H1 (cell line): ENCODE measurements at regions not wholly inside any gene's neighbourhood (a gene's known extent, or its start where the extent isn't known, plus 50 kb on each side); places are given as distances from the start of the nearest gene placed in this dataset.

Source experiments
- CTCF ChIA-PET: fragments of 300-600 bp; sonication (Branson Sonifier 250); formaldehyde crosslinking; loops from one replicate; lab custom pipeline; 2021; ENCODE audit not compliant: partially characterized antibody; lab: Charles Lee
- POLR2A ChIA-PET: fragments of 300-600 bp; sonication (Branson Sonifier 250); formaldehyde crosslinking; loops from one replicate; lab custom pipeline; 2021; ENCODE audit warnings: inconsistent platforms; ENCODE audit not compliant: partially characterized antibody; lab: Charles Lee
- DNase-seq, 2 experiments: peaks; one replicate each; pipeline versions ENCODE4 v3.0.0 to v3.0.0-alpha.2; 2010 to 2022; ENCODE audit warnings: low spot score in 2 of 2, low read depth in 1 of 2, mixed read lengths in 1 of 2
- FAIRE-seq: peaks from 2 replicates; lab custom pipeline; 2011; peaks lifted over from hg19 to GRCh38; lab: Jason Lieb, UNC
- H2AFZ ChIP-seq: 2 replicates; pipeline ENCODE4 v1.8.1; 2012; ENCODE audit warnings: low read length, inconsistent platforms
- H2AK5ac ChIP-seq: 2 replicates; pipeline ENCODE4 v1.6.1; 2013; ENCODE audit warnings: low read depth, low read length
- H2BK120ac ChIP-seq: replicated peaks from 2 replicates; pipeline ENCODE3; 2013; ENCODE audit warnings: low read depth, low read length, inconsistent platforms
- H2BK12ac ChIP-seq: 2 replicates; pipeline ENCODE4 v1.6.1; 2013; ENCODE audit warnings: low read depth, low read length
- H2BK15ac ChIP-seq: 2 replicates; pipeline ENCODE4 v1.6.1; 2013; ENCODE audit warnings: low read length
- H2BK20ac ChIP-seq: 2 replicates; pipeline ENCODE4 v1.6.1; 2013; ENCODE audit warnings: low read length
- H2BK5ac ChIP-seq: 2 replicates; pipeline ENCODE4 v1.6.1; 2013; ENCODE audit warnings: low read depth, low read length
- H3K14ac ChIP-seq: 2 replicates; pipeline ENCODE4 v1.6.1; 2013; ENCODE audit warnings: inconsistent platforms; ENCODE audit not compliant: insufficient read length
- H3K18ac ChIP-seq: 2 replicates; pipeline ENCODE4 v1.6.1; 2013; ENCODE audit warnings: low read length; ENCODE audit errors: extremely low read depth
- H3K23ac ChIP-seq: 2 replicates; pipeline ENCODE4 v1.6.1; 2013; ENCODE audit warnings: inconsistent platforms; ENCODE audit not compliant: insufficient read length
- H3K23me2 ChIP-seq: 2 replicates; pipeline ENCODE4 v1.6.1; 2013; ENCODE audit warnings: low read depth, low read length
- H3K27ac ChIP-seq: 2 replicates; pipeline ENCODE4 v1.6.1; 2011; ENCODE audit warnings: low read depth, low read length, inconsistent platforms
- H3K27me3 ChIP-seq, 4 experiments: replicated peaks in 1 of 4; 1 replicate in 1 of 4; 2 replicates in 3 of 4; pipeline versions ENCODE4 v1.6.1 to v1.8.1; 2011 to 2013; ENCODE audit warnings: low read length in 3 of 4, mild to moderate bottlenecking in 3 of 4, inconsistent platforms in 2 of 4, mixed read lengths in 2 of 4, moderate library complexity in 1 of 4; ENCODE audit not compliant: control insufficient read depth in 3 of 4, insufficient read depth in 3 of 4; ENCODE audit errors: extremely low read depth in 1 of 4
- H3K36me3 ChIP-seq, 4 experiments: 2 replicates each; pipeline versions ENCODE4 v1.6.1 to v1.8.1; 2011 to 2013; ENCODE audit warnings: mild to moderate bottlenecking in 4 of 4, low read length in 3 of 4, moderate library complexity in 2 of 4, control low read depth in 1 of 4, inconsistent platforms in 1 of 4; ENCODE audit not compliant: insufficient read depth in 4 of 4, control insufficient read depth in 2 of 4
- H3K4ac ChIP-seq: replicated peaks from 2 replicates; pipeline ENCODE3; 2013; ENCODE audit warnings: low read length, low read depth, mixed read lengths, inconsistent platforms; ENCODE audit not compliant: insufficient read length
- H3K4me1 ChIP-seq, 4 experiments: replicated peaks in 1 of 4; 1 replicate in 1 of 4; 2 replicates in 3 of 4; pipeline versions ENCODE4 v1.6.1 to v1.8.1; 2011 to 2013; ENCODE audit warnings: low read length in 3 of 4, inconsistent platforms in 2 of 4, mixed read lengths in 1 of 4; ENCODE audit not compliant: insufficient read depth in 4 of 4, control insufficient read depth in 3 of 4
- H3K4me2 ChIP-seq, 2 experiments: 2 replicates each; pipeline versions ENCODE4 v1.6.1 to v1.8.1; 2011 to 2013; ENCODE audit warnings: low read depth in 2 of 2, low read length in 2 of 2, control low read depth in 1 of 2, inconsistent platforms in 1 of 2, mild to moderate bottlenecking in 1 of 2; ENCODE audit not compliant: insufficient read depth in 1 of 2
- H3K4me3 ChIP-seq, 4 experiments: fragments of 200-600, 300-600 bp in 1 of 4; sonication (generic), shearing (Covaris generic), sonication (Bioruptor Twin) in 1 of 4; 2 replicates each; pipeline versions ENCODE4 v1.5.1 to v1.8.1; 2011 to 2016; ENCODE audit warnings: low read length in 4 of 4, low read depth in 3 of 4, control low read depth in 2 of 4, inconsistent platforms in 2 of 4, mild to moderate bottlenecking in 2 of 4, mixed read lengths in 1 of 4, moderate library complexity in 1 of 4; ENCODE audit not compliant: insufficient read depth in 2 of 4; ENCODE audit errors: extremely low read depth in 1 of 4
- H3K56ac ChIP-seq: replicated peaks from 2 replicates; pipeline ENCODE3; 2013; ENCODE audit warnings: low read depth, mild to moderate bottlenecking, mixed read lengths, low read length, inconsistent platforms; ENCODE audit not compliant: insufficient read length
- H3K79me1 ChIP-seq: 2 replicates; pipeline ENCODE4 v1.6.1; 2013; ENCODE audit warnings: low read depth, low read length, control low read depth
- H3K79me2 ChIP-seq, 2 experiments: 2 replicates each; pipeline versions ENCODE4 v1.6.1 to v1.8.1; 2012 to 2013; ENCODE audit warnings: low read length in 2 of 2, mild to moderate bottlenecking in 2 of 2, inconsistent platforms in 1 of 2; ENCODE audit not compliant: insufficient read depth in 2 of 2, control insufficient read depth in 1 of 2
- H3K9ac ChIP-seq, 4 experiments: replicated peaks in 1 of 4; 1 replicate in 1 of 4; 2 replicates in 3 of 4; pipeline versions ENCODE4 v1.6.1 to v1.8.1; 2011 to 2013; ENCODE audit warnings: low read depth in 3 of 4, low read length in 3 of 4, control low read depth in 2 of 4, mild to moderate bottlenecking in 2 of 4, moderate library complexity in 2 of 4, inconsistent platforms in 1 of 4; ENCODE audit errors: extremely low read depth in 1 of 4
- H3K9me3 ChIP-seq, 2 experiments: 2 replicates each; pipeline versions ENCODE4 v1.6.1 to v1.8.1; 2012 to 2013; ENCODE audit warnings: mild to moderate bottlenecking in 2 of 2, moderate library complexity in 2 of 2, control low read depth in 1 of 2, inconsistent platforms in 1 of 2, low read depth in 1 of 2, low read length in 1 of 2, mixed read lengths in 1 of 2; ENCODE audit not compliant: insufficient read depth in 2 of 2
- H4K20me1 ChIP-seq, 2 experiments: replicated peaks in 1 of 2; 2 replicates each; pipeline versions ENCODE3 to v1.8.1; 2011 to 2013; ENCODE audit warnings: inconsistent platforms in 2 of 2, low read length in 2 of 2, mild to moderate bottlenecking in 1 of 2; ENCODE audit not compliant: insufficient read depth in 2 of 2, control insufficient read depth in 1 of 2
- H4K5ac ChIP-seq: 2 replicates; pipeline ENCODE4 v1.6.1; 2013; ENCODE audit warnings: low read length, low read depth, mixed read lengths, inconsistent platforms; ENCODE audit not compliant: insufficient read length
- H4K8ac ChIP-seq: 2 replicates; pipeline ENCODE4 v1.8.0; 2013; ENCODE audit warnings: mild to moderate bottlenecking, moderate library complexity, low read length, inconsistent platforms; ENCODE audit not compliant: insufficient read depth; ENCODE audit errors: extremely low read depth
- H4K91ac ChIP-seq: replicated peaks from 2 replicates; pipeline ENCODE3; 2013; ENCODE audit warnings: low read length, mixed read lengths, inconsistent platforms; ENCODE audit not compliant: insufficient read length
- FOSL1 ChIP-seq: IDR thresholded peaks from 2 replicates; pipeline ENCODE4 v1.6.1; 2011; ENCODE audit warnings: mild to moderate bottlenecking, low read depth, low read length, moderate library complexity; ENCODE audit not compliant: insufficient read depth
- GTF2F1 ChIP-seq: IDR thresholded peaks from 2 replicates; pipeline ENCODE4 v1.6.1; 2012; ENCODE audit warnings: low read depth, low read length, improper control_type of control experiment, borderline replicate concordance
- JUN ChIP-seq: IDR thresholded peaks from 2 replicates; pipeline ENCODE4 v1.6.1; 2011; ENCODE audit warnings: low read depth, mild to moderate bottlenecking, improper control_type of control experiment, low read length
- TAF7 ChIP-seq: optimal IDR thresholded peaks from 2 replicates; pipeline ENCODE3; 2011; ENCODE audit warnings: low read depth, mild to moderate bottlenecking, inconsistent platforms, low read length, moderate library complexity, borderline replicate concordance

DNA sequence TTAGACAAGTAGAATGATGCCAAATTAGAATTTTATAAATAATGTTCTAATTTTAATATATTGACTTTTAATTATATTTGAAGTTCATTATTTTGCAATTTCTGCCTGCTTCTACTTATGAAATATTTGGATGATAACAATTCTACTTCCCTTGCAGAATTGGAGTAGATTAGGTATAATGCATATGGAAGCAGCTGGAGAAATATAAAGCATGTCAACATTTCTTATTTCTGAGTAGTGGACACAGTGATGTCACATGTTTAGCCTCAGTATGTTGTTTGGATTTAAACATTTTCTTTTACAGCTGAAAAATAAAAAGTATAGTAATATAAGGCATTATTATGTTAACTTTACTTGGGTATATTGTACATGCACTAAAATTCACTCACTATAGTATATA, 344.2 kb upstream of the E2F7 start:
- Histone ChIP-seq H3K4ac (no peak overlapping the region), H3K4me3 (no peak overlapping the region), H3K79me1 (no peaks in the 10 kb centered on the region), H4K8ac (no peak overlapping the region), H3K79me2 (no peaks in the 10 kb centered on the region), H4K5ac (no peak overlapping the region), H3K27ac (no peak overlapping the region), H2BK20ac (no peak overlapping the region), H3K4me2 (no peak overlapping the region), H3K36me3 (no peaks in the 10 kb centered on the region), H3K4me1 (peaks cover 0 to 4% (median 0%) of the 10 kb centered on the region in 4 experiments; a peak in 1 of 7 replicates), H3K18ac (no peak overlapping the region), H3K27me3 (peaks cover 0 to 1% (median 0%) of the 10 kb centered on the region in 4 experiments; a peak in 1 of 7 replicates), H2BK12ac (no peak overlapping the region), H3K9me3 (no peaks in the 10 kb centered on the region), H2AFZ (no peak overlapping the region), H2BK120ac (no peak overlapping the region), H4K20me1 (no peaks in the 10 kb centered on the region), H3K14ac (no peak overlapping the region), H3K23me2 (no peaks in the 10 kb centered on the region), H3K9ac (no peak overlapping the region), H2AK5ac (no peak overlapping the region), H2BK15ac (no peak overlapping the region), H4K91ac (no peak overlapping the region), H3K56ac (no peak overlapping the region), H3K23ac (no peak overlapping the region), H2BK5ac (no peak overlapping the region)
- TF ChIP-seq JUN (no peak), FOSL1 (no peak), TAF7 (no peak), GTF2F1 (no peak)
- ChIA-PET POLR2A (no interaction called here), CTCF (interaction anchor here (1.1 kb wide), 1 partner anchor 101 kb away, joined by 3 read pairs; no protein-coding TSS in a partner anchor)
- no peak for DNase-seq
- FAIRE-seq, result no peak
